ENCODE measurements at regions not wholly inside any gene's neighbourhood (a gene's known extent, or its start where the extent isn't known, plus 50 kb on each side); places are given as distances from the start of the nearest gene placed in this dataset.

DNA sequence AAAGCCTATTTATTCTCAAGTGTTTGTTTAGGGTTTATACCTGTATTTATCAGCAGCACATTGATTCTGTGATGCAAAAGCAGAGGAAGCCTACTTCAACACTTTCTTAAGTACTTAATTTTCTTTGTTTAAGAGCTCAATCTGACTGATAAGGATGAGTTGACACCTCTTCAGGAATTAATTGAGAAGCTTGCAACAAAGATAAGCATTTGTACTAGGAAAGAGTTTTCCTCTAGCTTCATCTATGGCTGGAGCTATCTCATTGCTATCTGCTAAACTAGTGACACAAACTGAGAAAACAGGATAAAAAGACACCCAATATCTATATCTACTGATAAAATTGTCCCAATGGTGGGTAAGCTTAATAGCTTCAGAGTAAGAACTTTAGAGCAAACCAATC, 170.1 kb upstream of the SLITRK6 start:
- Histone ChIP-seq H4K91ac (replicated peaks; ENCODE audit: insufficient read length, low read length) (no peak overlapping the region), H4K8ac (ENCODE audit: extremely low read depth, insufficient read depth, low read length) (no peak overlapping the region), H2BK5ac (ENCODE audit: low read depth, low read length) (no peak overlapping the region), H3K9ac (replicated peaks in 1 of 4; ENCODE audit: extremely low read depth in 1 of 4, low read depth in 3 of 4, low read length in 3 of 4) (no peak overlapping the region), H3K14ac (ENCODE audit: insufficient read length) (no peak overlapping the region), H2BK12ac (ENCODE audit: low read depth, low read length) (no peak overlapping the region), H2BK20ac (ENCODE audit: low read length) (no peak overlapping the region), H3K79me2 (ENCODE audit: control insufficient read depth in 1 of 2, insufficient read depth in 2 of 2, low read length in 2 of 2) (no peaks in the 10 kb centered on the region), H3K4me1 (replicated peaks in 1 of 4; ENCODE audit: control insufficient read depth in 3 of 4, insufficient read depth in 4 of 4, low read length in 3 of 4) (no peaks in the 10 kb centered on the region), H3K9me3 (ENCODE audit: insufficient read depth in 2 of 2, low read depth in 1 of 2, low read length in 1 of 2) (no peaks in the 10 kb centered on the region), H3K4me3 (ENCODE audit: extremely low read depth in 1 of 4, insufficient read depth in 2 of 4, low read depth in 3 of 4, low read length in 4 of 4) (no peak overlapping the region), H2BK15ac (ENCODE audit: low read length) (no peak overlapping the region), H3K36me3 (ENCODE audit: control insufficient read depth in 2 of 4, insufficient read depth in 4 of 4, low read length in 3 of 4) (no peaks in the 10 kb centered on the region), H3K18ac (ENCODE audit: extremely low read depth, low read length) (no peak overlapping the region), H3K23ac (ENCODE audit: insufficient read length) (no peak overlapping the region), H3K4me2 (ENCODE audit: insufficient read depth in 1 of 2, low read depth in 2 of 2, low read length in 2 of 2) (no peak overlapping the region), H3K23me2 (ENCODE audit: low read depth, low read length) (no peaks in the 10 kb centered on the region), H4K5ac (ENCODE audit: insufficient read length, low read depth, low read length) (no peak overlapping the region), H2AK5ac (ENCODE audit: low read depth, low read length) (no peak overlapping the region), H3K79me1 (ENCODE audit: low read depth, low read length) (no peaks in the 10 kb centered on the region), H3K27me3 (replicated peaks in 1 of 4; ENCODE audit: control insufficient read depth in 3 of 4, extremely low read depth in 1 of 4, insufficient read depth in 3 of 4, low read length in 3 of 4) (no peaks in the 10 kb centered on the region), H3K27ac (ENCODE audit: low read depth, low read length) (no peak overlapping the region), H3K4ac (replicated peaks; ENCODE audit: insufficient read length, low read depth, low read length) (no peak overlapping the region), H2AFZ (ENCODE audit: low read length) (no peak overlapping the region), H4K20me1 (replicated peaks in 1 of 2; ENCODE audit: control insufficient read depth in 1 of 2, insufficient read depth in 2 of 2, low read length in 2 of 2) (no peaks in the 10 kb centered on the region), H3K56ac (replicated peaks; ENCODE audit: insufficient read length, low read depth, low read length) (no peak overlapping the region), H2BK120ac (replicated peaks; ENCODE audit: low read depth, low read length) (no peak overlapping the region)
- POLR2A ChIA-PET (ENCODE audit: partially characterized antibody) = no interaction called here
- CTCF ChIA-PET (ENCODE audit: partially characterized antibody) = no interaction called here
- DNase-seq (ENCODE audit: low read depth in 1 of 2, low spot score in 2 of 2) = no peak
- TF ChIP-seq SIN3A (conservative IDR thresholded peaks at IDR 0.05 in 1 of 2, IDR thresholded peaks at IDR 0.05 in 1 of 2; ENCODE audit: low read depth in 1 of 2, low read length in 2 of 2) = no peak
- TF ChIP-seq SP1 (IDR thresholded peaks at IDR 0.05; ENCODE audit: low read depth, low read length) = no peak
- no peak for TF ChIP-seq POLR2AphosphoS5 (IDR thresholded peaks at IDR 0.05; ENCODE audit: low read depth, low read length)
- TF ChIP-seq SP4 (IDR thresholded peaks at IDR 0.05; ENCODE audit: low read length) = no peak
- TF ChIP-seq FOSL1 (IDR thresholded peaks at IDR 0.05; ENCODE audit: insufficient read depth, low read depth, low read length) = no peak
- no peak for TF ChIP-seq TEAD4 (IDR thresholded peaks at IDR 0.05; ENCODE audit: low read depth, low read length)
- no peak for TF ChIP-seq RBBP5 (IDR thresholded peaks at IDR 0.05; ENCODE audit: borderline replicate concordance, low read depth, low read length)
- no peak for TF ChIP-seq CTBP2 (IDR thresholded peaks at IDR 0.05; ENCODE audit: borderline replicate concordance, insufficient read depth, insufficient read length, low read length)
- no peak for TF ChIP-seq GTF2F1 (IDR thresholded peaks at IDR 0.05; ENCODE audit: borderline replicate concordance, low read depth, low read length)
- FAIRE-seq = no peak
